IMR-90 (cell line): ENCODE measurements at regions not wholly inside any gene's neighbourhood (a gene's known extent, or its start where the extent isn't known, plus 50 kb on each side); places are given as distances from the start of the nearest gene placed in this dataset.

Source experiments
- ATAC-seq: fragments of 200-7000 bp; cut with Tn5 transposase; 2 replicates; pipeline ENCODE4 v1.9.1; 2020; ENCODE audit warnings: low read depth, mild to moderate bottlenecking, moderate library complexity
- BruUV-seq: library from RNA; stranded (reverse); fragments of 400-500 nt; replicated peaks from 2 replicates; lab custom pipeline; 2021; lab: Mats Ljungman, UMichigan
- CTCF ChIA-PET: fragments of 300-600 bp; formaldehyde crosslinking; extraction: SDS; loops from one replicate; lab custom pipeline; 2021; ENCODE audit warnings: antibody characterized with exemption; lab: Yijun Ruan, JAX
- POLR2A ChIA-PET: fragments of 300-600 bp; sonication (Branson Sonifier 250); formaldehyde crosslinking; loops from one replicate; lab custom pipeline; 2022; ENCODE audit warnings: antibody characterized with exemption; ENCODE audit not compliant: unreplicated experiment; lab: Charles Lee
- DNase-seq: peaks from one replicate; pipeline ENCODE4 v3.0.0; 2013
- H2AFZ ChIP-seq: replicated peaks from 2 replicates; pipeline ENCODE3; 2013; ENCODE audit warnings: low read length, mild to moderate bottlenecking; ENCODE audit not compliant: poor library complexity
- H2AK5ac ChIP-seq: 2 replicates; pipeline ENCODE4 v1.6.1; 2013; ENCODE audit warnings: low read depth, low read length, inconsistent platforms
- H2AK9ac ChIP-seq: replicated peaks from 2 replicates; pipeline ENCODE3; 2013; ENCODE audit warnings: mild to moderate bottlenecking, low read depth, low read length, moderate library complexity; ENCODE audit not compliant: poor library complexity
- H2BK120ac ChIP-seq: 2 replicates; pipeline ENCODE4 v1.6.1; 2013; ENCODE audit warnings: low read depth, low read length, inconsistent platforms
- H2BK15ac ChIP-seq: 3 replicates; pipeline ENCODE4 v1.6.1; 2013; ENCODE audit warnings: low read depth, low read length, inconsistent platforms
- H2BK20ac ChIP-seq: 2 replicates; pipeline ENCODE4 v1.6.1; 2013; ENCODE audit warnings: low read depth, mild to moderate bottlenecking, inconsistent platforms, low read length, moderate library complexity
- H2BK5ac ChIP-seq: 2 replicates; pipeline ENCODE4 v1.6.1; 2013; ENCODE audit warnings: mild to moderate bottlenecking, low read depth, low read length, inconsistent platforms; ENCODE audit not compliant: poor library complexity, severe bottlenecking
- H3K14ac ChIP-seq: replicated peaks from 2 replicates; pipeline ENCODE4 v1.6.1; 2013; ENCODE audit warnings: low read depth, low read length, inconsistent platforms
- H3K18ac ChIP-seq: 2 replicates; pipeline ENCODE4 v1.6.1; 2013; ENCODE audit warnings: low read depth, low read length, control low read depth
- H3K23ac ChIP-seq: 2 replicates; pipeline ENCODE4 v1.6.1; 2013; ENCODE audit warnings: low read depth, low read length, inconsistent platforms
- H3K27ac ChIP-seq: 2 replicates; pipeline ENCODE4 v1.5.1; 2013; ENCODE audit warnings: mild to moderate bottlenecking, control low read depth, low read length; ENCODE audit not compliant: insufficient read depth
- H3K27me3 ChIP-seq: 2 replicates; pipeline ENCODE4 v1.6.1; 2013; ENCODE audit warnings: low read length; ENCODE audit not compliant: control insufficient read depth, insufficient read depth
- H3K36me3 ChIP-seq: 2 replicates; pipeline ENCODE4 v1.6.1; 2013; ENCODE audit warnings: low read length, mixed read lengths; ENCODE audit not compliant: control insufficient read depth, insufficient read depth
- H3K4ac ChIP-seq: 2 replicates; pipeline ENCODE4 v1.6.1; 2013; ENCODE audit warnings: low read depth, low read length, inconsistent platforms
- H3K4me1 ChIP-seq: 2 replicates; pipeline ENCODE4 v1.6.1; 2013; ENCODE audit warnings: low read length, mixed read lengths; ENCODE audit not compliant: control insufficient read depth, insufficient read depth
- H3K4me2 ChIP-seq: 2 replicates; pipeline ENCODE4 v1.6.1; 2013; ENCODE audit warnings: low read depth, mild to moderate bottlenecking, control low read depth, low read length, moderate library complexity
- H3K4me3 ChIP-seq: 2 replicates; pipeline ENCODE4 v1.5.1; 2013; ENCODE audit warnings: low read depth, mild to moderate bottlenecking, control low read depth, low read length, moderate library complexity; ENCODE audit not compliant: insufficient read depth
- H3K56ac ChIP-seq: 2 replicates; pipeline ENCODE4 v1.6.1; 2013; ENCODE audit warnings: low read length, inconsistent platforms; ENCODE audit not compliant: insufficient read depth; ENCODE audit errors: extremely low read depth
- H3K79me1 ChIP-seq, 2 experiments: 2 replicates each; pipeline ENCODE4 v1.6.1; 2013; ENCODE audit warnings: low read length in 2 of 2, inconsistent platforms in 1 of 2, low read depth in 1 of 2
- H3K9ac ChIP-seq: 2 replicates; pipeline ENCODE4 v1.6.1; 2013; ENCODE audit warnings: low read depth, low read length, control low read depth
- H3K9me1 ChIP-seq: 2 replicates; pipeline ENCODE4 v1.6.1; 2013; ENCODE audit warnings: low read length, inconsistent platforms; ENCODE audit not compliant: insufficient read depth
- H3K9me3 ChIP-seq: 2 replicates; pipeline ENCODE4 v1.6.1; 2013; ENCODE audit warnings: low read length; ENCODE audit not compliant: control insufficient read depth, insufficient read depth
- H4K20me1 ChIP-seq: 2 replicates; pipeline ENCODE4 v1.6.1; 2013; ENCODE audit warnings: low read length, inconsistent platforms; ENCODE audit not compliant: insufficient read depth
- H4K5ac ChIP-seq: 2 replicates; pipeline ENCODE4 v1.6.1; 2013; ENCODE audit warnings: mild to moderate bottlenecking, low read depth, low read length, control low read depth
- H4K8ac ChIP-seq, 2 experiments: 2 replicates each; pipeline ENCODE4 v1.6.1; 2013; ENCODE audit warnings: low read depth in 2 of 2, low read length in 2 of 2, control low read depth in 1 of 2, inconsistent platforms in 1 of 2
- H4K91ac ChIP-seq: 2 replicates; pipeline ENCODE4 v1.6.1; 2013; ENCODE audit warnings: low read depth, low read length, inconsistent platforms; ENCODE audit not compliant: insufficient read depth
- CEBPB ChIP-seq: IDR thresholded peaks from 2 replicates; pipeline ENCODE4 v1.6.1; 2012; ENCODE audit warnings: low read depth, low read length, improper control_type of control experiment
- MXI1 ChIP-seq: IDR thresholded peaks from 2 replicates; pipeline ENCODE4 v1.6.1; 2012; ENCODE audit warnings: low read depth, mild to moderate bottlenecking, low read length, moderate library complexity, borderline replicate concordance
- NFE2L2 ChIP-seq: fragments of 150-350 bp; IDR thresholded peaks from 2 replicates; pipeline ENCODE4 v1.6.1; 2016; ENCODE audit warnings: low read depth, mild to moderate bottlenecking, low read length
- POLR2A ChIP-seq: IDR thresholded peaks from 2 replicates; pipeline ENCODE4 v1.6.1; 2012; ENCODE audit warnings: mild to moderate bottlenecking, low read depth, low read length
- RCOR1 ChIP-seq: IDR thresholded peaks from 2 replicates; pipeline ENCODE4 v1.6.1; 2012; ENCODE audit warnings: mild to moderate bottlenecking, low read length, improper control_type of control experiment; ENCODE audit not compliant: insufficient replicate concordance
- SMC3 ChIP-seq: fragments of 150-350 bp; IDR thresholded peaks from 2 replicates; pipeline ENCODE4 v1.6.1; 2016; ENCODE audit warnings: low read depth, mild to moderate bottlenecking, antibody characterized with exemption, low read length, moderate library complexity
- WGBS, 2 experiments: methylation state at CpG; one replicate each; pipeline versions ENCODE4 v1.1.5 to v1.1.7; 2013; ENCODE audit warnings: missing lambda C conversion rate in 2 of 2; ENCODE audit not compliant: insufficient read length in 1 of 2; ENCODE audit errors: extremely low coverage in 2 of 2; 5-methylcytosine and 5-hydroxymethylcytosine counted together
- dilution Hi-C: fragments of 300-500 bp; cut with HindIII; formaldehyde crosslinking; loops from one replicate; pipeline ENCODE4 v1.14.3; 2018; ENCODE audit warnings: low sequenced_read_pairs; ENCODE audit not compliant: unreplicated experiment
- in situ Hi-C: fragments of 300-500 bp; cut with MboI; formaldehyde crosslinking; loops from 3 replicates; pipeline ENCODE4 v1.14.3; 2019; ENCODE audit warnings: low sequenced_read_pairs, inconsistent platforms, mixed read lengths
- intact Hi-C: fragments of 100-400 bp; cut with micrococcal nuclease; formaldehyde crosslinking; loops from 2 replicates; pipeline ENCODE4 v1.10.0; 2022
- TF ChIP-seq, protein P1 (sequence below): fragments of 150-350 bp; IDR thresholded peaks from 2 replicates; pipeline ENCODE4 v1.6.1; 2017; ENCODE audit warnings: mild to moderate bottlenecking, antibody characterized with exemption, low read length, low read depth

- no peak overlapping the region for H3K4me2 ChIP-seq
- no peaks in the 10 kb centered on the region for H3K36me3 ChIP-seq
- no peak overlapping the region for H2AK9ac ChIP-seq
- ChIA-PET POLR2A (no interaction called here), CTCF (no interaction called here)
- H2BK5ac ChIP-seq: no peak overlapping the region
- ATAC-seq (no peak), DNase-seq (no peak)
- peaks cover 4% of the 10 kb centered on the region for H3K27me3 ChIP-seq
- no peaks in the 10 kb centered on the region for H4K20me1 ChIP-seq
- H2BK15ac ChIP-seq: no peak overlapping the region
- no peak overlapping the region for H3K56ac ChIP-seq
- WGBS, 2 experiments: no CpG with 5 or more reads among the region's 1 CpG
- no peak overlapping the region for H2AFZ ChIP-seq
- no peak overlapping the region for H3K18ac ChIP-seq
- TF ChIP-seq SMC3: no peak
- TF ChIP-seq, protein P1, sequence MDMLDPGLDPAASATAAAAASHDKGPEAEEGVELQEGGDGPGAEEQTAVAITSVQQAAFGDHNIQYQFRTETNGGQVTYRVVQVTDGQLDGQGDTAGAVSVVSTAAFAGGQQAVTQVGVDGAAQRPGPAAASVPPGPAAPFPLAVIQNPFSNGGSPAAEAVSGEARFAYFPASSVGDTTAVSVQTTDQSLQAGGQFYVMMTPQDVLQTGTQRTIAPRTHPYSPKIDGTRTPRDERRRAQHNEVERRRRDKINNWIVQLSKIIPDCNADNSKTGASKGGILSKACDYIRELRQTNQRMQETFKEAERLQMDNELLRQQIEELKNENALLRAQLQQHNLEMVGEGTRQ: no peak
- TF ChIP-seq NFE2L2: no peak
- TF ChIP-seq MXI1: no peak
- TF ChIP-seq POLR2A: no peak
- no peak for TF ChIP-seq CEBPB
- no peak for TF ChIP-seq RCOR1
- no peaks in the 10 kb centered on the region for H3K9me1 ChIP-seq
- no peak overlapping the region for H3K23ac ChIP-seq
- H3K9ac ChIP-seq: no peak overlapping the region
- intact Hi-C loops: no loop called here
- H4K8ac ChIP-seq: no peak overlapping the region
- dilution Hi-C loops: no loop called here
- H3K27ac ChIP-seq: no peak overlapping the region
- no peaks in the 10 kb centered on the region for H3K9me3 ChIP-seq
- H4K91ac ChIP-seq: no peak overlapping the region
- no peaks in the 10 kb centered on the region for H3K79me1 ChIP-seq
- no peak overlapping the region for H3K14ac ChIP-seq
- in situ Hi-C loops: no loop called here
- H2BK120ac ChIP-seq: no peak overlapping the region
- H2BK20ac ChIP-seq: no peak overlapping the region
- no peak overlapping the region for H3K4me3 ChIP-seq
- no peak overlapping the region for H3K4ac ChIP-seq
- no TSS peak for BruUV-seq
- H3K4me1 ChIP-seq: no peaks in the 10 kb centered on the region
- no peak overlapping the region for H2AK5ac ChIP-seq
- no peak overlapping the region for H4K5ac ChIP-seq
Measured at GRCh38 chr14:58994130-58994529, 194.3 kb upstream of the DAAM1 start.
